Esophagus squamous epithelium (tissue), 4 donors: ENCODE measurements at regions not wholly inside any gene's neighbourhood (a gene's known extent, or its start where the extent isn't known, plus 50 kb on each side); places are given as distances from the start of the nearest gene placed in this dataset.

Experiments
- CTCF ChIP-seq, 6 experiments: fragments of 450-650 bp in 4 of 6; fragments of 200-600 bp in 2 of 6; sonication (generic) in 2 of 6; IDR thresholded peaks; one replicate each; pipeline ENCODE4 v1.5.1; 2016 to 2019; ENCODE audit warnings: antibody characterized with exemption in 6 of 6, mild to moderate bottlenecking in 4 of 6, moderate library complexity in 4 of 6
- POLR2A ChIP-seq, 4 donors: fragments of 450-650 bp; IDR thresholded peaks; one replicate each; pipeline ENCODE4 v1.6.1; 2017; ENCODE audit warnings: antibody characterized with exemption in 4 of 4, mild to moderate bottlenecking in 4 of 4, moderate library complexity in 3 of 4

GRCh38 chr12:114286145-114286544 is 119.8 kb downstream of the TBX5 start:
- TF ChIP-seq CTCF (IDR thresholded peaks at IDR 0.05) (no peak), POLR2A (IDR thresholded peaks at IDR 0.05) (no peak)
